Memory B cell (primary cell): ENCODE measurements at regions not wholly inside any gene's neighbourhood (a gene's known extent, or its start where the extent isn't known, plus 50 kb on each side); places are given as distances from the start of the nearest gene placed in this dataset.

Experiments
- ATAC-seq: fragments of 150-1000 bp; cut with Tn5 transposase; 2 replicates; pipeline ENCODE4 v1.10.0; 2021; ENCODE audit warnings: low read depth, mild to moderate bottlenecking, moderate library complexity
- DNase-seq, 2 donors: peaks; one replicate each; pipeline ENCODE4 v3.0.0; 2022; ENCODE audit warnings: low spot score in 2 of 2
- H3K27ac Mint-ChIP-seq: one replicate; pipeline ENCODE4 v1.8.0; 2022; ENCODE audit warnings: mild to moderate bottlenecking, moderate library complexity, mixed read lengths
- H3K27me3 Mint-ChIP-seq: one replicate; pipeline ENCODE4 v1.8.0; 2022; ENCODE audit warnings: mixed read lengths
- H3K36me3 Mint-ChIP-seq: one replicate; pipeline ENCODE4 v1.8.0; 2022; ENCODE audit warnings: mild to moderate bottlenecking, mixed read lengths
- H3K4me1 Mint-ChIP-seq: one replicate; pipeline ENCODE4 v1.8.0; 2022; ENCODE audit warnings: mixed read lengths
- H3K4me3 Mint-ChIP-seq: one replicate; pipeline ENCODE4 v1.8.0; 2022; ENCODE audit warnings: mild to moderate bottlenecking, moderate library complexity, mixed read lengths
- H3K9me3 Mint-ChIP-seq: one replicate; pipeline ENCODE4 v1.8.0; 2022; ENCODE audit warnings: mixed read lengths

DNA sequence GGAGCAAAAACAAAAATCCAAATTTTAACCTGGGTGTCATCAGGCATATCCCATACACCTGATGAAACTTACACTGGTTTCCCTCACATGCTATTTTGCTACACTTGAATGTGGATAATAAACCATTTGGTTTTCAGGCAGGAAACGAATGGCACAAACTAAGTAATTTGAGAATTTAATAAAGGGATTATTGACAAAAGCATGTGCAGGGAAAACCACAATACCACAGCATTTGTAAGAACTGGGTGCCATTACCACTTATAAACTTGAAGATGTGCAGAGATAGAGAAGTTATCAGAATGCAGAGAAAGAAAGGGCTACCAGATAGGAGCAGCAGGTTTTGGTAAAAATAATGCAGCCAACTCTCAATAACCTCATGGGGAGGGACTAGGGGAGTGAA is 151.2 kb downstream of the RFX6 start:
- ATAC-seq: no peak
- H3K27me3 Mint-ChIP-seq: peaks cover 3% of the 10 kb centered on the region
- no peak for DNase-seq
- H3K4me3 Mint-ChIP-seq: no peak overlapping the region
- H3K9me3 Mint-ChIP-seq: no peaks in the 10 kb centered on the region
- no peaks in the 10 kb centered on the region for H3K36me3 Mint-ChIP-seq
- no peak overlapping the region for H3K27ac Mint-ChIP-seq
- H3K4me1 Mint-ChIP-seq: no peaks in the 10 kb centered on the region

GRCh38 chr6:117034547-117034946 is 157.5 kb downstream of the RFX6 start:
- H3K27me3 Mint-ChIP-seq: no peaks in the 10 kb centered on the region
- no peak overlapping the region for H3K4me3 Mint-ChIP-seq
- no peak overlapping the region for H3K27ac Mint-ChIP-seq
- no peaks in the 10 kb centered on the region for H3K4me1 Mint-ChIP-seq
- no peak for DNase-seq
- no peak for ATAC-seq
- no peaks in the 10 kb centered on the region for H3K36me3 Mint-ChIP-seq
- H3K9me3 Mint-ChIP-seq: peaks cover 8% of the 10 kb centered on the region

DNA sequence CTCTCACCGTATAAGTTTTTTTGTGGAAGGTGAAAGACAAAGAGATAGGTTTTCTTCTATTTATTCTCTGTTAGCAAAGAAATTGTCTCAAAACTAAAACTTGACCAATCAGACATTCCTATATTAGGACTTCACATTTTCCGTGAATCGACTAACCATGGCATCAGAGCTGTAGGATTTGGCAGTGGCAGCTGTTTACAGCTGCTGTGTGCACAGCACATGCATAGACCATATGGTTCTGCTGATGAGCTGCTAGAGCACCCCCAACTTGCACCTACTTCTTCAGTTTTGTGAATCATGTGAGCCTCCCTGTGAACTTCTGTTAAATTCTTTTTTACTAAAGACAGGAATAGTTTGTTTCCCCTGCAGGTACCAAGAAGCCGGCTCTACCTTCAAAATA is 157.9 kb downstream of the RFX6 start:
- no peak overlapping the region for H3K27ac Mint-ChIP-seq
- H3K4me1 Mint-ChIP-seq: no peaks in the 10 kb centered on the region
- ATAC-seq (no peak), DNase-seq (no peak)
- H3K27me3 Mint-ChIP-seq: no peaks in the 10 kb centered on the region
- no peak overlapping the region for H3K4me3 Mint-ChIP-seq
- no peaks in the 10 kb centered on the region for H3K36me3 Mint-ChIP-seq
- H3K9me3 Mint-ChIP-seq: peaks cover 8% of the 10 kb centered on the region

DNA sequence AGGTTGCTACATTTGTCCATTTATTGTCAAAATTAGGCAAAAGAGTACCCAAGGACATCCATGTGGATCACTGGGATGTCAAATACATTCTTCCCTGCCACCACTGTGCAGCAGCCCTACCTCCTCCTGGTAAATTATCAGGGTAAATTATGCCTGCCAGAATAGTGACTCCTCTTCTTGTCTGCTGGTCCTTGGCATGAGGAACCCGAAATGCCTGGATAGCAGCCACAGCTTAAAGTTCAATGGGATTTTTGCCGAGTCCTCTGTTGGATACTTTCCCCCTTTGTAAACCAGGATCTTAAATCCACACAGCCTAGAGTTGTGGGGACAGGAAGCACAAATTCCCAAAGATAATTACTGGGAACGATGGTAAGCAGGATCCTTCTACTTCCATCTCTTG is 173.3 kb downstream of the RFX6 start:
- Mint-ChIP-seq H3K9me3 (peaks cover 12% of the 10 kb centered on the region), H3K27me3 (no peaks in the 10 kb centered on the region), H3K27ac (no peak overlapping the region), H3K4me3 (no peak overlapping the region), H3K4me1 (no peaks in the 10 kb centered on the region), H3K36me3 (no peaks in the 10 kb centered on the region)
- DNase-seq: no peak
- no peak for ATAC-seq

GRCh38 chr6:117072134-117072533 is 193.2 kb upstream of the VGLL2 start:
- DNase-seq (no peak), ATAC-seq (no peak)
- peaks cover 2% of the 10 kb centered on the region for H3K27me3 Mint-ChIP-seq
- H3K27ac Mint-ChIP-seq: no peak overlapping the region
- H3K9me3 Mint-ChIP-seq: no peaks in the 10 kb centered on the region
- no peak overlapping the region for H3K4me3 Mint-ChIP-seq
- no peaks in the 10 kb centered on the region for H3K36me3 Mint-ChIP-seq
- no peaks in the 10 kb centered on the region for H3K4me1 Mint-ChIP-seq

GRCh38 chr6:117072781-117073180 is 192.6 kb upstream of the VGLL2 start:
- peaks cover 2% of the 10 kb centered on the region for H3K27me3 Mint-ChIP-seq
- no peaks in the 10 kb centered on the region for H3K9me3 Mint-ChIP-seq
- H3K36me3 Mint-ChIP-seq: no peaks in the 10 kb centered on the region
- no peak overlapping the region for H3K27ac Mint-ChIP-seq
- no peak overlapping the region for H3K4me3 Mint-ChIP-seq
- ATAC-seq: no peak
- DNase-seq: no peak
- no peaks in the 10 kb centered on the region for H3K4me1 Mint-ChIP-seq

GRCh38 chr6:117074672-117075071 is 190.7 kb upstream of the VGLL2 start:
- no peak overlapping the region for H3K27ac Mint-ChIP-seq
- H3K4me1 Mint-ChIP-seq: no peaks in the 10 kb centered on the region
- no peaks in the 10 kb centered on the region for H3K36me3 Mint-ChIP-seq
- H3K27me3 Mint-ChIP-seq: peaks cover 2% of the 10 kb centered on the region
- H3K4me3 Mint-ChIP-seq: no peak overlapping the region
- no peak for ATAC-seq
- no peaks in the 10 kb centered on the region for H3K9me3 Mint-ChIP-seq
- no peak for DNase-seq

DNA sequence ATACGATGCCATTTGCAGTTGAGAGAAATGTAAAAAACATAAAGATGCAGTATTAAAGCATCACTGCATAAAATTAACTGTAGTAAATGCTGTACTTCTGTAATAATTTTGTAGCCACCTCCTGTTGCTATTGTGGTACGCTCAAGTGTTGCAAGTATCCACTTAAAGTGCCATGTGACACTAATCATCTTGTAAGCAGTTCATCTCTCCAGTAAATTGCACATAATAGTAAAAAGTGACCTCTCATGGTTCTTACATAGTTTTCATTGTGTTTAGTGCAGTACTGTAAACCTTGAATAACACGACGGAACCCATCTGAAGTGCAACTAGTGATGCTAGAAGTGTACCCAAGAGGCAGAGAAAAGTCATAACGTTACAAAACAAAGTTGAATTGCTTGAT is 190.1 kb upstream of the VGLL2 start:
- H3K9me3 Mint-ChIP-seq: no peaks in the 10 kb centered on the region
- no peak overlapping the region for H3K4me3 Mint-ChIP-seq
- no peaks in the 10 kb centered on the region for H3K4me1 Mint-ChIP-seq
- DNase-seq (no peak), ATAC-seq (no peak)
- H3K36me3 Mint-ChIP-seq: no peaks in the 10 kb centered on the region
- H3K27me3 Mint-ChIP-seq: peaks cover 2% of the 10 kb centered on the region
- no peak overlapping the region for H3K27ac Mint-ChIP-seq

DNA sequence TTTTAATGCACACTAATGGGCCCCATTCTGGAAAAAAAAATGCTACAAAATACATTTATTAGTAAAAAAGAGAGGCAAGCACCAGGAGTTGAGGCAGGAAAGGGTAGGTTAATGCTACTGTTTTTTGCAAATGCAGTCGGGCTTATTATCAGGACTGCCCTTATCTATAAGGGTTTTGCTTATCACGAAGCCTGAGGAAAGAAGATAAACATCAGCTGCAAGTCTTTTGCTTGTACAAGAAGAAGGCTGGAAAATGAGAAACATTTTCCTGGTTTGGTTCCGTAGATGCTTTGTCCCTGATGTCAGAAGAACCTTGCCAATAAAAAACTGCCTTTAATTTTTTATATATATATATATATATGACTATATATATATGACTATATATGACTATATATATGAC is 189.3 kb upstream of the VGLL2 start:
- Mint-ChIP-seq H3K27ac (no peak overlapping the region), H3K4me3 (no peak overlapping the region), H3K36me3 (no peaks in the 10 kb centered on the region), H3K4me1 (no peaks in the 10 kb centered on the region), H3K9me3 (no peaks in the 10 kb centered on the region), H3K27me3 (peaks cover 2% of the 10 kb centered on the region)
- ATAC-seq: no peak
- no peak for DNase-seq

- no peak overlapping the region for H3K4me3 Mint-ChIP-seq
- DNase-seq: no peak
- H3K9me3 Mint-ChIP-seq: no peaks in the 10 kb centered on the region
- H3K4me1 Mint-ChIP-seq: no peaks in the 10 kb centered on the region
- no peaks in the 10 kb centered on the region for H3K36me3 Mint-ChIP-seq
- ATAC-seq: no peak
- peaks cover 2% of the 10 kb centered on the region for H3K27me3 Mint-ChIP-seq
- H3K27ac Mint-ChIP-seq: no peak overlapping the region
These were observed 188.1 kb upstream of the VGLL2 start for GRCh38 chr6:117077300-117077699.

GRCh38 chr6:117078624-117079023 is 186.7 kb upstream of the VGLL2 start:
- Mint-ChIP-seq H3K27me3 (no peaks in the 10 kb centered on the region), H3K4me3 (no peak overlapping the region), H3K9me3 (no peaks in the 10 kb centered on the region), H3K4me1 (no peaks in the 10 kb centered on the region), H3K27ac (no peak overlapping the region), H3K36me3 (no peaks in the 10 kb centered on the region)
- no peak for ATAC-seq
- no peak for DNase-seq

DNA sequence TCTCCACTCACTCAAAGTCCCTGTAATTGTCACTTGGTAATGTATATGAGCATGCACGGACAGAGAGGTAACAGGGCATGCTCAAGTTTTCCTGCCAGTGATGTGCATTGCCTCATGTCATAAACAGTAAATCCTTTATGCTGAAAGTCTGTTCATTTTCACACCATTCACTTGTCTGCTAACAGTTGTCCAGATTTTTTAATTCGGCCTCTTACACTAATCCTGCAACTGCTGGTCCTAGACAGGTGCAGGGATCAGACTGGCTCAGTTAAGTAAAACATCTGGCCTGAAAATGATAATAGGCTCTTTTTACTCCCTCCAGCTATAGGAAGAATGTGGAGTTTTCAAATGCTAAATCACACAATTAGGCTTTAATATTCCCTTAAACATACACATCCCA is 185.4 kb upstream of the VGLL2 start:
- ATAC-seq: no peak
- H3K27me3 Mint-ChIP-seq: no peaks in the 10 kb centered on the region
- H3K9me3 Mint-ChIP-seq: no peaks in the 10 kb centered on the region
- no peaks in the 10 kb centered on the region for H3K36me3 Mint-ChIP-seq
- no peak overlapping the region for H3K4me3 Mint-ChIP-seq
- no peaks in the 10 kb centered on the region for H3K4me1 Mint-ChIP-seq
- no peak for DNase-seq
- H3K27ac Mint-ChIP-seq: no peak overlapping the region

DNA sequence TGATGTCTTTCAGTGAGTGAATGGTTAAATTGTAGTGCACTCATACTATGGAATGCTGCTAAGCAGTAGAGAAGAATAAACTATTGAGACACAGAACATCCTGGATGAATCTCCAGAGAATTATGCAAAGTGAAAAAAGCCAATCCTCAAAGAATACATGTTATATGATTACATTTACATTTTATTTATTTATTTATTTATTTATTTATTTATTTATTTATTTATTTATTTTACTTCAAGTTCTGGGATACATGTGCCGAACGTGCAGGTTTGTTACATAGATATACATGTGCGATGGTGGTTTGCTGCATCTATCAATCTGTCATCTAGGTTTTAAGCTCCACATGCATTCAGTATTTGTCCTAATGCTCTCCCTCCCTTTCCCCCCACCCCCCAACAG is 175.8 kb upstream of the VGLL2 start:
- Mint-ChIP-seq H3K27me3 (no peaks in the 10 kb centered on the region), H3K36me3 (no peaks in the 10 kb centered on the region), H3K9me3 (peaks cover 8% of the 10 kb centered on the region), H3K4me3 (no peak overlapping the region), H3K4me1 (no peaks in the 10 kb centered on the region), H3K27ac (no peak overlapping the region)
- DNase-seq (no peak), ATAC-seq (no peak)

- Mint-ChIP-seq H3K4me1 (no peaks in the 10 kb centered on the region), H3K4me3 (no peak overlapping the region), H3K9me3 (peaks cover 12% of the 10 kb centered on the region), H3K27me3 (no peaks in the 10 kb centered on the region), H3K27ac (no peak overlapping the region), H3K36me3 (no peaks in the 10 kb centered on the region)
- ATAC-seq: no peak
- DNase-seq: no peak
These were observed 155.2 kb upstream of the VGLL2 start for GRCh38 chr6:117110146-117110545.

DNA sequence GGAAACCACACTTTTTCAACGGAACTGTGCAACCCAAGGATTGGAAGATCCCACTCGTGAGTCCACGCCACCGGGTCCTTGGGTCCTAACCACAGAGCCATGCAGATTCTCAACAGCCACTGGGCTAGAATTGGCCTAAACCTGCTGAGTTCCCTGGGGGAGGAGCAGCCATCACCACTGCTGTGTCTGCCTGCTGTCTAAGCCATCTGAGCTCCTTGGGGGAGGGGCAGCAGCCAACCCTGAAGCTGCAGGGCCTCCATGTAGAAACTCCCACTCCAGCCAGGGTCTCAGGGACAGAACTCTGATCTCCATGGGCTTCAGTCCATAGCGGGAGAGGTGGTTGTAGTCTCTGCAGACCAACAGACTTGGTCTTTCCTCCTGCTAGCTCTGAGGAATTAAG is 154.6 kb upstream of the VGLL2 start:
- Mint-ChIP-seq H3K27me3 (no peaks in the 10 kb centered on the region), H3K36me3 (no peaks in the 10 kb centered on the region), H3K9me3 (peaks cover 12% of the 10 kb centered on the region), H3K27ac (no peak overlapping the region), H3K4me3 (no peak overlapping the region), H3K4me1 (no peaks in the 10 kb centered on the region)
- DNase-seq: no peak
- no peak for ATAC-seq

DNA sequence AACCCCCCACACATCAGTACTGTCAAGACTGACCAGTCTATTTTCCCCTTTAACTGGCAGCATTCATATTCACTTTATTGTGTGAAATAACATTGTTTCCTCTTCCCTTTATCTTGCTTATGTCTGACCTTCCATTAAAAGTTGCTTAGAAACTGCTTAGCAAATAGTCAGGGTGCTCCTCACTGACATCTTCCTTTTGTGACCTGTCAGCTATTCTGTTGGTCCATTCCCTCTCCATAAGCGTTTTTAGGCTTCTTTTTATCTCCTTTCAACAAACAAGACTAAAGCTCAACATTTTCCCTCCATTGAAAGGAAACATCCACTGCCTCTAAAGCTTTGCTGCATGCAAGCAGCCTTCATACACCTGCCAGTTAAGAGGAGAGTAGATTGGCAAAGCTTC is 147.7 kb upstream of the VGLL2 start:
- Mint-ChIP-seq H3K27me3 (no peaks in the 10 kb centered on the region), H3K9me3 (peaks cover 5% of the 10 kb centered on the region), H3K36me3 (no peaks in the 10 kb centered on the region), H3K4me3 (no peak overlapping the region), H3K27ac (no peak overlapping the region), H3K4me1 (peaks cover 2% of the 10 kb centered on the region)
- DNase-seq (no peak), ATAC-seq (no peak)
